HG03060 (cell line): ENCODE measurements at regions not wholly inside any gene's neighbourhood (a gene's known extent, or its start where the extent isn't known, plus 50 kb on each side); places are given as distances from the start of the nearest gene placed in this dataset.
A peak's percentile ranks its signal among the peaks of the same experiment; 100 is the strongest.
"Not testable (repeated sequence)": the region's sequence is repeated elsewhere in the genome, so short reads cannot be mapped to it uniquely, and the experiment has no call there.

ENCODE experiments used
- ATAC-seq: cut with Tn5 transposase; IDR thresholded peaks from one replicate; pipeline ENCODE4 v1.9.1; 2021; ENCODE audit warnings: low read depth, moderate number of reproducible peaks; ENCODE audit not compliant: unreplicated experiment

DNA sequence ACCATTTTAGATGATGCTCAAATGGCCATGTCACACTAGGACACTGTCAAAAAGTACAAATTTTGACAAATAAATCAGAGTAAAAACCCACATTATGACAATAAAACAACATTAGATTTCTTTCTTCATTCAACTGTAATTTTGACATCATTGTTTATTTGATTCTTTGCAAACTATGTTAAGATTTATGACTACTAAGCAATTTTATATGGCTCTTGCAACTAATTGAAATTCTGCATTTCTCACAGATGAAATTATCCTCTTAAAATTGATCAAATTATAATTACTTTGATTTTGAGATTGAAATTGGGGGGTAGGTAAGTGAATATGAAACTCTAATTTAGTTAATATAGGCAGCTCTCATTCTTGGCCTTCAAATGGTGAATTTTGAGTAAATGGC, 59.8 kb downstream of the ATOH1 start:
- ATAC-seq = no peak

- ATAC-seq = no peak
Measured at GRCh38 chr4:93888768-93889167, 60.2 kb downstream of the ATOH1 start.

DNA sequence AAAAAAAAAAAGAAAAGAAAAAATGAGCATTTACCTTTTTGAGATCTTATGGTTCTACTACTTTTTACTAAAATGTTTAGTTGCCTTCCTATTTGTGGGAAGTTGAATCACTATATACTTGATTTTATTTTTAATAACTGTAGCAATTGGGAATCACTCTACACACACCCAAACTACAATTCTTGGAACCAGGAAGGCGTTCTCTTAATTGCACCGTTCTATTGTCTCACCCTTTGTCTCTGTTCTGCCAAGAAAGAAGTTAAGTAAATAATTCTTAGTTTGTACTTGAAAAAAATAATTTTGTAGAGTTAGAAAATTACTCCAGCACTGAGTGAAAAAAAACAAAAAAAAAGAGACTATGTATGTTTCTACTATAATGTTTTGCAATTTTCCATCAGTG, 62.7 kb downstream of the ATOH1 start:
- no peak for ATAC-seq

- ATAC-seq = no peak
Measured at GRCh38 chr4:93894995-93895394, 66.4 kb downstream of the ATOH1 start.

GRCh38 chr4:93896516-93896915, 68.0 kb downstream of the ATOH1 start:
- ATAC-seq = no peak

GRCh38 chr4:93897559-93897958, 69.0 kb downstream of the ATOH1 start:
- ATAC-seq = no peak

- ATAC-seq = no peak
Measured at GRCh38 chr4:93908778-93909177, 80.2 kb downstream of the ATOH1 start.

DNA sequence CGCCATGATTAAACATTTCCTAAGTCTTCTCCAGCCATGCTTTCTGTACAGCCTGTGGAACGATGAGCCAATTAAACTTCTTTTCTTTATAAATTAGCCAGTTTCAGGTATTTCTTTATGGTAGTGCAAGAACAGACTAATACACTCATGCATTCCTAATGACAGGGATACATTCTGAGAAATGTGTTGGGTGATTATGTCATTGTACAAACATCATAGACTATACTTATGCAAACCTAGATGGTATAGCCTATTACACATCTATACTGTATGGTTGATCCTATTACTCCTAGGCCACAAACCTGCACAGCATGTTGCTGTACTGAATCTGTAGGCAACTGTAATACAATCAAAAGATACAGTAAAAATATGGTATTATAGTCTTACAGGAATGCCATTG, 83.1 kb downstream of the ATOH1 start:
- no peak for ATAC-seq

DNA sequence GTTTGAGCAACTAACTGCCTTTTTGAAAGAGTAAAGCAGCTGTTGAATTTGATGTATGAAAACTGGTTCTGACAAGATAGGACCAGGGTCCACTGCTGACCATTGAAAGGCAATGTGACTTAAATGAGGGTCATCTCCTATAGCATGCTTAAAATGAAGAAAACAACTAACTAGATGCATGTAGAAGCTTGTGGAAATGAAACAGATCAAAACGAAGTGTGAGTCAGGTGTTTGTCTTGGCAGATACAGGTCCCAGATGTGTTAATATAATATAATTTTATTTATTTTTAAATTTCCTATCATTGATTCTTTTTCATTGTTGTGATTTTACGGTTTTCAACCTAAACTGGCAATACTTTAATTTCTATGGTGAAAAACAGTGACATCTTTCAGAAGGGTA, 83.6 kb downstream of the ATOH1 start:
- ATAC-seq = no peak

- ATAC-seq = no peak
Measured at GRCh38 chr4:93918856-93919255, 90.3 kb downstream of the ATOH1 start.

DNA sequence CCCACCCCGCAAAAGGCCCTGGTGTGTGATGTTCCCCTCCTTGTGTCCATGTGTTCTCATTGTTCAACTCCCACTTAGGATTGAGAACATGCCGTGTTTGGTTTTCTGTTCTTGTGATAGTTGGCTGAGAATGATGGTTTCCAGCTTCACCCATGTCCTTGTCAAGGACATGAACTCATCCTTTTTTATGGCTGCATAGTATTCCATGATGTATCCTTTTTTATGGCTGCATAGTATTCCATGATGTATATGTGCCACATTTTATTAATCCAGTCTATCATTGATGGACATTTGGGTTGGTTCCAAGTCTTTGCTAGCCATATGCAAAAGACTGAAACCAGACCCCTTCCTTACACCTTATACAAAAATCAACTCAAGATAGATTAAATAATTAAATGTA, 95.0 kb downstream of the ATOH1 start:
- ATAC-seq = not testable (repeated sequence)

- ATAC-seq = no peak
Measured at GRCh38 chr4:93947286-93947685, 118.7 kb downstream of the ATOH1 start.

GRCh38 chr4:93950239-93950638, 121.7 kb downstream of the ATOH1 start:
- not testable (repeated sequence) for ATAC-seq

- no peak for ATAC-seq
Measured at GRCh38 chr4:93957186-93957585, 128.6 kb downstream of the ATOH1 start.

GRCh38 chr4:93960450-93960849, 131.9 kb downstream of the ATOH1 start:
- ATAC-seq = no peak

DNA sequence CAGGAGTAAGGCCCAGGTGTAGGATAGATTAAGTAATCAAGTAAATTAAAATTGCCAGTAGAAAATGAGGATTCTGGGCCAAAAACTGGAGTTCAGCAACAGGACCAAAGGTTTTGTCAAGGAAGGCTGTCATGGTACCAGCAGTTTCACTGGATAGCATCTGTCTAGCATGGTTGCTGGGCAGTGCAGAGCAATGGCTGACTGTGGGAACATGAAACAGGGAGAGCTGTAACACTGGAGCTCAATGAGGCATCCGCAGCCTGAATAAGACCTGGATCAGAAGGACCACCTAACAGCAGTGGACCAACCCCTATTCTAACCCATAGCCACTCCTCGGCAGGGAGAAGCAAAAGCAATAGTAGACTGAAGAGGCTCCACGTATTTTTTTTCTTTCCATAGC, 132.4 kb downstream of the ATOH1 start:
- no peak for ATAC-seq

GRCh38 chr4:93981594-93981993, 153.0 kb downstream of the ATOH1 start:
- ATAC-seq = no peak

DNA sequence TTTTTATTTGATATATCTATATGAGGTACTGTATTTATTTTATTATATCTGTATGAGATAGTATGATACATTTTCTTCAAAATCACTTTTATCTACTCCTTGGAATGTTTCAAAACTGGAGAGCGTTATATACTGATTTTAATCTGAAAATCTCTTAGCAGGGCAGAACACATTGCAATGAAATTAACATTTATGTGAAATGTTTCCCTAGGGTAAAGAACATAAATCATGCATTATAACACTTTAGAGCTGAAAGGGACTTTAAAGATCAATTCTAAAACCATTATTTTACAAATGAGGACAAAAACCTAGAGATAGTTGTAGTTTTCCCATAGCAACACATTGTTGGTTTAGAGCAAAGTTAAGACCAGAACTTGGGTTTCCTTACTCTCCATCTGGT, 153.7 kb downstream of the ATOH1 start:
- ATAC-seq = no peak

DNA sequence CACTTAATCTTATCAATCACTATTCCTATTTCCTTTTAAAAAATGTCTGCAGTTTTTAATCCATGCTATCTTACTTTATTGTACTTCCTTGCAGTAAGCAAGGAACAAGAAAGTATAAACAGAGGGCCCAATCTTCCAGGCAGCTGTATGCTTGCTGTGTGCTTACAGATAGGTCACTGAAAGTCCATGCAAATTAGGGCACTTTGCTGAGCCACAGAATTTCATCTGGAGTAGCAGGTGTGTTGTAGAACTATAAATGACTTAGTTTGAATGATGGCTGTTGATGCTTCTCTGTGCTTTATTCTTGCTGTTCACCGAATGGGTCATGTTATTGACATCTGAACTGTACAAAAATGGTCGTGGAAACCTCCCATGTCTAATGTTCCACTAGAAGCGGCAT, 154.6 kb downstream of the ATOH1 start:
- peak; percentile 65 for ATAC-seq

GRCh38 chr4:93994175-93994994, 165.8 kb downstream of the ATOH1 start:
- no peak for ATAC-seq

GRCh38 chr4:93996895-93997294, 168.3 kb downstream of the ATOH1 start:
- no peak for ATAC-seq

DNA sequence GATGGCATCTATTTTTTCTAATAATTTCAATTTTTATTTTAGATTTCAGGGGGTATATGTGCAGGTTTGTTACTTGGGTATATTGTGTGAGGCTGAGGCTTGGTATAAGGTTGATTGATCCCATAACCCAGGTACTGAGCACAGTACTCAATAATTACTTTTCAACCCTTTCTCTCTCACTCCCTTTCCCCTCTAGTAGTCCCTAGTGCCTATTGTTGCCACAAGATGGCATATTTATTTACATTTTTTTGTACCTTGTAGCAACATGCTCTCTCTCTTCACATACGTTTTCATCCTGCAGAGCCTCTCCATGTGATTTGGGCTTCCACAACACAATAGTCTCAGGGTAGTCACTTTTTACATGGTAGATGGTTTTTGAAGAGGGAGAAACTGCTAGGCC, 172.0 kb downstream of the ATOH1 start:
- no peak for ATAC-seq

DNA sequence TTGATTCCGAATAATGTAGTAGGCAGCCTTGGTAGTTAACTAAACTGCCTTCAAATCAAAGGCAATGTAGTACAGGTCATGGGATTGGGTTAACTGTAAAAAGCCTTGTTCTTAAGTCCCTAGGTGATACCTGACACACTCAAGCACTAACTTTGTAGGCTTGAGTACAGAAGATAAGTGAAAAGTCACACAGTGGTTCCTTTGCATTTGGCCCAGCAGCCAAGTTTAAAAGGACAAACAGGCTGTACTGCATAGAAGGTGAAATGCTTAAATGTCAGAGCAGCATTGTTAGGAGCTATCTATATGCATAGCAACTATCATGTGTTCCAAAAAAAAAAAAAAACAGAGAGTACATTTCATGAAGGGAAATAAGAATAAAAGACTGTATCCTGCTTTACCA, 178.4 kb downstream of the ATOH1 start:
- ATAC-seq = no peak
